ENCODE measurements at regions not wholly inside any gene's neighbourhood (a gene's known extent, or its start where the extent isn't known, plus 50 kb on each side); places are given as distances from the start of the nearest gene placed in this dataset.
"Not testable (repeated sequence)": the region's sequence is repeated elsewhere in the genome, so short reads cannot be mapped to it uniquely, and the experiment has no call there.

- ATAC-seq (ENCODE audit: low read depth) (no peak), DNase-seq (no peak)
- no peaks in the 10 kb centered on the region for H3K36me3 Mint-ChIP-seq
- POLR2A ChIA-PET: no interaction called here
- H3K27me3 Mint-ChIP-seq: peaks cover 15% of the 10 kb centered on the region
- no peaks in the 10 kb centered on the region for H3K9me3 Mint-ChIP-seq
- no peak overlapping the region for H3K4me3 Mint-ChIP-seq
- no peaks in the 10 kb centered on the region for H3K4me1 Mint-ChIP-seq
- no peak overlapping the region for H3K27ac Mint-ChIP-seq
Measured at GRCh38 chr5:96214442-96215197, 218.4 kb downstream of the PCSK1 start.

DNA sequence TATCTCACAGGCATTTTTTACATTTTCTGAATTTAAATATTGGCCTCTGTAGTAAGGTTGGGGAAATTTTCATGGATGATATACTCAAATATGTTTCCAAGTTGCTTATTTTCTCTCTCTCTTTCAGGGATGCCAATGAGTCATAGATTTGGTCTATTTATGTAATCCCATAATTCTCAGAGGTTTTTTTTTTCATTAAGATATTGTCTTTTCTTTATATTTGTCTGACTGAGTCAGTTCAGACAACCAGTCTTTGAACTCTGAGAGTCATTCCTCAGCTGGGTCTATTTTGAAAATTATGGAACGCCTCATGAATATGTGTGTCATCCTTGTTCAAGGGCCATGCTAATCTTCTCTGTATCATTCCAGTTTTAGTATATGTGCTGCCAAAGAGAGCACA, 223.2 kb downstream of the PCSK1 start:
- DNase-seq (no peak), ATAC-seq (ENCODE audit: low read depth) (no peak)
- Mint-ChIP-seq H3K27ac (no peak overlapping the region), H3K36me3 (no peaks in the 10 kb centered on the region), H3K4me3 (no peak overlapping the region), H3K9me3 (peaks cover 7% of the 10 kb centered on the region), H3K27me3 (peaks cover 20% of the 10 kb centered on the region), H3K4me1 (no peaks in the 10 kb centered on the region)
- POLR2A ChIA-PET: no interaction called here

GRCh38 chr5:96207420-96207819, 225.6 kb downstream of the PCSK1 start:
- Mint-ChIP-seq H3K4me3 (no peak overlapping the region), H3K27me3 (peaks cover 20% of the 10 kb centered on the region), H3K27ac (no peak overlapping the region), H3K4me1 (no peaks in the 10 kb centered on the region), H3K9me3 (peaks cover 7% of the 10 kb centered on the region), H3K36me3 (no peaks in the 10 kb centered on the region)
- DNase-seq (no peak), ATAC-seq (ENCODE audit: low read depth) (no peak)
- POLR2A ChIA-PET: no interaction called here

DNA sequence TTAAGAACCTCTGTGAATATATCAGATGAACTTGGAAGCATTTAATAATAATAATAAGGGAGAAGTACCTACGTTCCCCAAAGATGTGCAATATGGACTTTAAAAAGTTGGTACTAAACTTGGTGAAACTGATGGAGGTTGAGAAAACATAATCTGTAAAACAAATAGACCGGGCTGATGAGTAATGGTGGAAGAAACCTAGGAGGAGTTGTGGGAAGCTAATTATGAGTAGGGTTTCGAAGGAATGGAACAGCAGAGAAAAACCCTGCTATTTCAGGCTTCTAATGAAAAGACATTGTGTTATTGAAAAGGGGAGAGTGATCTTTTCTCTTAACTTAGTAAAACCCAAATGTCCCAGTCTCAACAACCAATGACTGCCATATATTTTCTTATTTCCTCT, 229.3 kb downstream of the PCSK1 start:
- H3K4me1 Mint-ChIP-seq: no peaks in the 10 kb centered on the region
- H3K9me3 Mint-ChIP-seq: peaks cover 7% of the 10 kb centered on the region
- ATAC-seq (ENCODE audit: low read depth) (no peak), DNase-seq (no peak)
- peaks cover 11% of the 10 kb centered on the region for H3K27me3 Mint-ChIP-seq
- POLR2A ChIA-PET: no interaction called here
- H3K4me3 Mint-ChIP-seq: no peak overlapping the region
- H3K36me3 Mint-ChIP-seq: no peaks in the 10 kb centered on the region
- H3K27ac Mint-ChIP-seq: no peak overlapping the region

GRCh38 chr5:96201503-96201902, 231.5 kb downstream of the PCSK1 start:
- DNase-seq: no peak
- POLR2A ChIA-PET: no interaction called here
- no peak overlapping the region for H3K4me3 Mint-ChIP-seq
- H3K4me1 Mint-ChIP-seq: no peaks in the 10 kb centered on the region
- ATAC-seq (ENCODE audit: low read depth): no peak
- H3K36me3 Mint-ChIP-seq: no peaks in the 10 kb centered on the region
- H3K27me3 Mint-ChIP-seq: peaks cover 16% of the 10 kb centered on the region
- no peaks in the 10 kb centered on the region for H3K9me3 Mint-ChIP-seq
- H3K27ac Mint-ChIP-seq: no peak overlapping the region

DNA sequence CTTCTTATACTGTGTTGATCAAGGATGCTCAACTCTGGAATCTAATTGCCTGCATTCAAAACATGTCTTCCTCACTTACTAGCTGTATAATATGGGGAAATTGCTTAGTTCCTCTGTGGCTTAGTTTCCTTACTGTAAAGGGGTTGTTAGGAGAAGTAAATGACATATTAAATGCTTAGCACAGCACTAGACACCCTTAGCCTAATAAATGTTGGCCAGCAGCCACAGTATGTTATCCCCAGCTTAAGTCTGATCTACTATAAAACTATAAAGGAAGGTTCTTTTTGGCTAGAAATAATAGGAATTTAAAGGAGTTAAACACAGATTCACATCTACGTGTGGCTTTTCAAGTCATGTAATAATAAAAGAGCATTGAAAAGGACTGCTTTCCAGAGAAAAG, 232.4 kb downstream of the PCSK1 start:
- POLR2A ChIA-PET: no interaction called here
- Mint-ChIP-seq H3K27ac (no peak overlapping the region), H3K36me3 (no peaks in the 10 kb centered on the region), H3K9me3 (no peaks in the 10 kb centered on the region), H3K4me3 (no peak overlapping the region), H3K27me3 (peaks cover 15% of the 10 kb centered on the region), H3K4me1 (no peaks in the 10 kb centered on the region)
- DNase-seq: no peak
- ATAC-seq (ENCODE audit: low read depth): no peak

DNA sequence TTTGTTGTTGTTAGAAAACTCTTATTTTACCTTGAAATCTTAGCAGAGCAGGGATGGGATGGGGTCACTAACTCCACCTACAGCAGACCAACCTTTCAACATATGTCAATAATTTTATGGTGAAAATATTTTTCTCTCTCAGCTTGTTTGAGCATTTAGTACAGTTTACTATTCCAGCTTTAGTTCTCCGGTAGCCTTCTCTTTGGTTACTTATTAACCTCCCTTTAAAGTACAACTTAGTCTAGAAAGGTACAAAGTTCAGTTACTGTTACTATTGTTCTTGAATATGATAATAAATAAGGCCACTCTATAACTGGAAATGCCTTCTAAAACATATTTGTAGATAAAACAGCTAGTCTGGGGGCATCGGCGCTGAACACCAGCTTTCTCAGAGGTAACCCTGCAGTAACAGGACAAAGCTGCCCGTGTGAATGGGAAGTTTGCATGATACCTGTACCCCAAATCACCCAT, 233.3 kb downstream of the PCSK1 start:
- no peak overlapping the region for H3K4me3 Mint-ChIP-seq
- H3K27ac Mint-ChIP-seq: no peak overlapping the region
- peaks cover 15% of the 10 kb centered on the region for H3K27me3 Mint-ChIP-seq
- DNase-seq (no peak), ATAC-seq (ENCODE audit: low read depth) (no peak)
- POLR2A ChIA-PET: no interaction called here
- H3K36me3 Mint-ChIP-seq: no peaks in the 10 kb centered on the region
- no peaks in the 10 kb centered on the region for H3K9me3 Mint-ChIP-seq
- no peaks in the 10 kb centered on the region for H3K4me1 Mint-ChIP-seq

GRCh38 chr5:96198356-96199058, 234.5 kb downstream of the PCSK1 start:
- DNase-seq (no peak), ATAC-seq (ENCODE audit: low read depth) (no peak)
- Mint-ChIP-seq H3K36me3 (no peaks in the 10 kb centered on the region), H3K4me1 (peaks cover 1% of the 10 kb centered on the region), H3K9me3 (no peaks in the 10 kb centered on the region), H3K4me3 (no peak overlapping the region), H3K27me3 (peaks cover 9% of the 10 kb centered on the region), H3K27ac (no peak overlapping the region)
- POLR2A ChIA-PET: no interaction called here

DNA sequence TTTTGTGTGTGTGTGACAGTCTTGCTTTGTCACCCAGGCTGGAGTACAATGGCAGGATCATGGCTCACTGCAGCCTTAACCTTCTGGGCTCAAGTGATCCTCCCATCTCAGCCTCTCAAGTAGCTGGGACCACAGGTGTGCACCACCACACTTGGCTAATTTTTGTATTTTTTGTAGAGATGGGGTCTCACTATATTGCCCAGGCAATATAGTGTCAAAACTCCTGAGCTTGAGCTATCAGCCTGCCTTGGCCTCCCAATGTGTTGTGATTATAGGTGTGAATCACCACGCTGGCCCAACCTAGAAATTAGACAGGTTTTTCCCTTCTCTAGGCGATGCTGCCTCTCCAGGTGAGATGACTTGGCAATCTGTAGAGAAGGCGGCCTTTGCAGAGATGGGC, 235.3 kb downstream of the PCSK1 start:
- H3K27ac Mint-ChIP-seq; H3K4me1 Mint-ChIP-seq; H3K27me3 Mint-ChIP-seq; ATAC-seq (ENCODE audit: low read depth); H3K4me3 Mint-ChIP-seq; POLR2A ChIA-PET; H3K9me3 Mint-ChIP-seq; H3K36me3 Mint-ChIP-seq; DNase-seq: not testable (repeated sequence)

DNA sequence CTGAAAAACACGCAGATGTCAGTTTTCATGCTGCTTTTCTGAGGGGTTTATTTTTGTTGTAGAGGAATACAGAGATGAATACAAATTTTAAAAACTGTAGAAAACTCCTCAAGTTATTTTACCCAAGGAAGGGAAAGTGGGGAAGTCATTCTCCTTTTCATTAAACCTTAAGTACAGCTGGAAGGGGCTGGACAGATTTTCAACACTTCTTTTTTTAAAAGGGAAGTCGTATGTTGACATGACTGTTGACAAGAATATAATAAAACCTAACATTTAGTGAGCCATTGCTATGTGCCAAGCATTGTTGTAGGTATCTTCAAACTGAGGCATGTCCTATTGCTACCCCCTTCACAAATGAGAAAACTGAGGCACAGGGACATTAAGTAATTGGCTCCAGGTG, 235.7 kb upstream of the ELL2 start:
- no peaks in the 10 kb centered on the region for H3K36me3 Mint-ChIP-seq
- peaks cover 1% of the 10 kb centered on the region for H3K4me1 Mint-ChIP-seq
- peaks cover 9% of the 10 kb centered on the region for H3K27me3 Mint-ChIP-seq
- no peaks in the 10 kb centered on the region for H3K9me3 Mint-ChIP-seq
- ATAC-seq (ENCODE audit: low read depth) (no peak), DNase-seq (no peak)
- H3K4me3 Mint-ChIP-seq: no peak overlapping the region
- POLR2A ChIA-PET: no interaction called here
- no peak overlapping the region for H3K27ac Mint-ChIP-seq

GRCh38 chr5:96196890-96197289, 235.2 kb upstream of the ELL2 start:
- no peak for ATAC-seq (ENCODE audit: low read depth)
- no peaks in the 10 kb centered on the region for H3K36me3 Mint-ChIP-seq
- peaks cover 1% of the 10 kb centered on the region for H3K4me1 Mint-ChIP-seq
- H3K9me3 Mint-ChIP-seq: no peaks in the 10 kb centered on the region
- POLR2A ChIA-PET: no interaction called here
- no peak overlapping the region for H3K4me3 Mint-ChIP-seq
- no peak overlapping the region for H3K27ac Mint-ChIP-seq
- DNase-seq: no peak
- peaks cover 9% of the 10 kb centered on the region for H3K27me3 Mint-ChIP-seq

GRCh38 chr5:96196407-96196806, 234.8 kb upstream of the ELL2 start:
- Mint-ChIP-seq H3K36me3 (no peaks in the 10 kb centered on the region), H3K4me3 (no peak overlapping the region), H3K4me1 (peaks cover 1% of the 10 kb centered on the region), H3K27ac (no peak overlapping the region), H3K9me3 (no peaks in the 10 kb centered on the region), H3K27me3 (peaks cover 9% of the 10 kb centered on the region)
- ATAC-seq (ENCODE audit: low read depth) (no peak), DNase-seq (no peak)
- POLR2A ChIA-PET: no interaction called here

GRCh38 chr5:96195123-96195522, 233.5 kb upstream of the ELL2 start:
- Mint-ChIP-seq H3K36me3 (no peaks in the 10 kb centered on the region), H3K9me3 (no peaks in the 10 kb centered on the region), H3K4me1 (peaks cover 1% of the 10 kb centered on the region), H3K27ac (no peak overlapping the region), H3K27me3 (peaks cover 9% of the 10 kb centered on the region), H3K4me3 (no peak overlapping the region)
- ATAC-seq (ENCODE audit: low read depth) (no peak), DNase-seq (no peak)
- POLR2A ChIA-PET: no interaction called here

- peaks cover 9% of the 10 kb centered on the region for H3K27me3 Mint-ChIP-seq
- DNase-seq (no peak), ATAC-seq (ENCODE audit: low read depth) (no peak)
- no peaks in the 10 kb centered on the region for H3K9me3 Mint-ChIP-seq
- POLR2A ChIA-PET: no interaction called here
- peaks cover 1% of the 10 kb centered on the region for H3K4me1 Mint-ChIP-seq
- no peak overlapping the region for H3K4me3 Mint-ChIP-seq
- H3K36me3 Mint-ChIP-seq: no peaks in the 10 kb centered on the region
- H3K27ac Mint-ChIP-seq: no peak overlapping the region
Measured at GRCh38 chr5:96194593-96194992, 232.9 kb upstream of the ELL2 start.

Measured in activated naive CD8-positive, alpha-beta T cell treated with anti-CD3 and anti-CD28 coated beads, Interleukin-2, amount 10 ng/mL, durations not matched to agents 7 days and 5 days (primary cell).